ENCODE measurements at regions not wholly inside any gene's neighbourhood (a gene's known extent, or its start where the extent isn't known, plus 50 kb on each side); places are given as distances from the start of the nearest gene placed in this dataset.

- TF ChIP-seq RBAK (tag by site-specific recombination; IDR thresholded peaks at IDR 0.05) (no peak), ZNF140 (tag by site-specific recombination; IDR thresholded peaks at IDR 0.05) (no peak), EGR2 (tag by site-specific recombination; IDR thresholded peaks at IDR 0.05; ENCODE audit: low read depth) (no peak), ZBTB1 (tag by site-specific recombination; IDR thresholded peaks at IDR 0.05) (no peak), ZNF692 (tag by site-specific recombination; IDR thresholded peaks at IDR 0.05) (no peak), ZNF660 (tag by site-specific recombination; IDR thresholded peaks at IDR 0.05) (no peak), ZNF777 (tag by site-specific recombination; IDR thresholded peaks at IDR 0.05; ENCODE audit: borderline replicate concordance) (no peak)
Measured at GRCh38 chr10:108982159-108982558, 941.2 kb downstream of the XPNPEP1 start (continued).

GRCh38 chr10:108980869-108981268, 942.4 kb downstream of the XPNPEP1 start:
- CTCF ChIA-PET = no interaction called here
- Histone ChIP-seq H3K4me3 (ENCODE audit: low read depth, low read length) (no peak overlapping the region), H3K27ac (ENCODE audit: extremely low read depth, low read depth, low read length) (no peak overlapping the region), H3K36me3 (ENCODE audit: control insufficient read depth in 2 of 2, insufficient read depth in 1 of 2, low read length in 2 of 2) (no peaks in the 10 kb centered on the region), H3K9me3 (ENCODE audit: control insufficient read depth, insufficient read depth, low read depth, low read length) (no peaks in the 10 kb centered on the region), H3K4me1 (ENCODE audit: control insufficient read depth, insufficient read depth, low read length) (no peaks in the 10 kb centered on the region)
- TF ChIP-seq ZNF707 (tag by site-specific recombination; IDR thresholded peaks at IDR 0.05) (no peak), ZBTB21 (tag by site-specific recombination; IDR thresholded peaks at IDR 0.05) (no peak), ZNF394 (tag by site-specific recombination; IDR thresholded peaks at IDR 0.05; ENCODE audit: borderline replicate concordance) (no peak), ZNF677 (tag by site-specific recombination; IDR thresholded peaks at IDR 0.05) (no peak), ZNF155 (tag by site-specific recombination; IDR thresholded peaks at IDR 0.05) (no peak), ZNF664 (tag by site-specific recombination; IDR thresholded peaks at IDR 0.05) (no peak), ZNF670 (tag by site-specific recombination; IDR thresholded peaks at IDR 0.05; ENCODE audit: low read depth) (no peak), ZBTB6 (tag by site-specific recombination; IDR thresholded peaks at IDR 0.05) (no peak), KLF7 (tag by site-specific recombination; IDR thresholded peaks at IDR 0.05; ENCODE audit: borderline replicate concordance) (no peak), TRIM28 (IDR thresholded peaks at IDR 0.05; ENCODE audit: borderline replicate concordance, low read length) (no peak), ZBTB7A (tag by site-specific recombination; IDR thresholded peaks at IDR 0.05; ENCODE audit: low read depth) (no peak)
- POLR2A ChIA-PET = no interaction called here

GRCh38 chr10:108975459-108976058, 947.8 kb downstream of the XPNPEP1 start:
- POLR2A ChIA-PET = no interaction called here
- CTCF ChIA-PET = interaction anchor here (0.6 kb wide), 1 partner anchor 167 kb away, joined by 3 read pairs; no protein-coding TSS in a partner anchor
- H3K4me1 ChIP-seq (ENCODE audit: control insufficient read depth, insufficient read depth, low read length) = no peaks in the 10 kb centered on the region

More at GRCh38 chr10:108975459-108976058, 947.8 kb downstream of the XPNPEP1 start:
- no peak overlapping the region for H3K4me3 ChIP-seq (ENCODE audit: low read depth, low read length)
- no peak overlapping the region for H3K27ac ChIP-seq (ENCODE audit: extremely low read depth, low read depth, low read length)
- no peak for TF ChIP-seq ZNF341 (tag by site-specific recombination; IDR thresholded peaks at IDR 0.05; ENCODE audit: low read depth)
- TF ChIP-seq AEBP2 (tag by site-specific recombination; IDR thresholded peaks at IDR 0.05; ENCODE audit: borderline replicate concordance) = no peak
- TF ChIP-seq ZNF350 (tag by site-specific recombination; IDR thresholded peaks at IDR 0.05) = no peak
- no peak for TF ChIP-seq ZNF555 (tag by site-specific recombination; conservative IDR thresholded peaks at IDR 0.05)
- no peak for TF ChIP-seq IKZF3 (tag by site-specific recombination; IDR thresholded peaks at IDR 0.05)
- TF ChIP-seq ZNF626 (tag by site-specific recombination; IDR thresholded peaks at IDR 0.05) = no peak
- H3K9me3 ChIP-seq (ENCODE audit: control insufficient read depth, insufficient read depth, low read depth, low read length) = no peaks in the 10 kb centered on the region
- H3K36me3 ChIP-seq (ENCODE audit: control insufficient read depth in 2 of 2, insufficient read depth in 1 of 2, low read length in 2 of 2) = no peaks in the 10 kb centered on the region
